Smooth muscle cell (in vitro differentiated cells): ENCODE measurements at regions not wholly inside any gene's neighbourhood (a gene's known extent, or its start where the extent isn't known, plus 50 kb on each side); places are given as distances from the start of the nearest gene placed in this dataset.

Source experiments
- DNase-seq: peaks from one replicate; lab custom pipeline; 2025; ENCODE audit not compliant: unreplicated experiment; lab: John Stamatoyannopoulos, UW
- H2AFZ ChIP-seq: fragments of 200-600 bp; sonication (generic); 2 replicates; pipeline ENCODE4 v1.6.0; 2016; ENCODE audit warnings: antibody characterized with exemption, low read depth, mild to moderate bottlenecking
- H3F3A ChIP-seq: fragments of 200-600 bp; sonication (generic); 2 replicates; pipeline ENCODE4 v1.6.0; 2017; ENCODE audit warnings: antibody characterized with exemption, low read depth
- H3K27ac ChIP-seq: fragments of 200-600 bp; sonication (generic); 2 replicates; pipeline ENCODE4 v1.5.1; 2016; ENCODE audit warnings: low read depth, mild to moderate bottlenecking
- H3K27me3 ChIP-seq: fragments of 200-600 bp; sonication (generic); 2 replicates; pipeline ENCODE4 v1.6.1; 2016; ENCODE audit warnings: low read depth, mild to moderate bottlenecking
- H3K36me3 ChIP-seq: fragments of 200-600 bp; sonication (generic); 2 replicates; pipeline ENCODE4 v1.5.1; 2016; ENCODE audit warnings: low read depth
- H3K4me1 ChIP-seq: fragments of 200-600 bp; sonication (generic); 2 replicates; pipeline ENCODE4 v1.5.1; 2016; ENCODE audit warnings: low read depth
- H3K4me2 ChIP-seq: fragments of 200-600 bp; sonication (generic); 2 replicates; pipeline ENCODE4 v1.6.0; 2016; ENCODE audit warnings: mild to moderate bottlenecking
- H3K4me3 ChIP-seq: fragments of 200-600 bp; sonication (generic); 2 replicates; pipeline ENCODE4 v1.5.1; 2016; ENCODE audit warnings: mild to moderate bottlenecking
- H3K79me2 ChIP-seq: fragments of 200-600 bp; sonication (generic); 2 replicates; pipeline ENCODE4 v1.6.0; 2016; ENCODE audit warnings: low read depth, mild to moderate bottlenecking
- H3K9ac ChIP-seq: fragments of 200-600 bp; sonication (generic); 2 replicates; pipeline ENCODE4 v1.6.0; 2016; ENCODE audit warnings: low read depth
- H3K9me3 ChIP-seq: fragments of 200-600 bp; sonication (generic); replicated peaks from 2 replicates; pipeline ENCODE4 v1.5.1; 2016; ENCODE audit warnings: low read depth
- H4K20me1 ChIP-seq: fragments of 200-600 bp; sonication (generic); 2 replicates; pipeline ENCODE4 v1.6.0; 2016; ENCODE audit warnings: low read depth
- CTCF ChIP-seq: fragments of 200-600 bp; sonication (generic); IDR thresholded peaks from 2 replicates; pipeline ENCODE4 v1.5.1; 2017; ENCODE audit warnings: borderline replicate concordance, mild to moderate bottlenecking, antibody characterized with exemption; ENCODE audit not compliant: insufficient read depth, poor library complexity, severe bottlenecking
- WGBS: methylation state at CpG from one replicate; pipeline ENCODE4 v1.1.7; 2016; ENCODE audit warnings: low lambda C conversion rate; 5-methylcytosine and 5-hydroxymethylcytosine counted together

- peak overlapping the region; percentile 2 for H2AFZ ChIP-seq
- DNase-seq: no peak
- peak overlapping the region; percentile 45 for H3K27ac ChIP-seq
- peak overlapping the region; percentile 28 for H3K4me2 ChIP-seq
- peaks cover 8% of the 10 kb centered on the region for H3K4me1 ChIP-seq
- no peak overlapping the region for H3K9ac ChIP-seq
- H3K36me3 ChIP-seq: no peaks in the 10 kb centered on the region
- no peaks in the 10 kb centered on the region for H3F3A ChIP-seq
- H3K27me3 ChIP-seq: no peaks in the 10 kb centered on the region
- no peak overlapping the region for H3K4me3 ChIP-seq
- H4K20me1 ChIP-seq: no peaks in the 10 kb centered on the region
- no peak for TF ChIP-seq CTCF
- H3K9me3 ChIP-seq: no peaks in the 10 kb centered on the region
- no peaks in the 10 kb centered on the region for H3K79me2 ChIP-seq
Measured at GRCh38 chr17:71068408-71068750, 899.0 kb downstream of the KCNJ2 start.

DNA sequence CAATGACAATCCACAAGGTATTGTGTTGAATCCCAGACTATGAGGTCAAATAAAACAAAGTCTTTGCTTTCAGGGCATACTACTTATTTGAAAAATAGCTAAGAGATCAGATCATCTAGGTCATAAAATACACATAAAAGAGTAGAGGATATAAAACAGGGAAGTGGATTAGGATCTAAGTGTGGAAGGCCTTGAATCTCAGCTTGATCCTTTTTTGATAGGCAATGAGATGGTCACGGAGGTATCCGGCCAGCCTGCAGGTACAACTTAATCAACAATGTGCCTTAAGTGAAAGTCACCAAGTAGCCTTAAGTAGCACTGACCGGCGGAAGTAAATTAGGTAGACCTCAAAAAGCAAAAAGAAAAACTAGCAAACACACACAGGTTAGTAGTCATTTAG lies 901.7 kb downstream of the KCNJ2 start:
- 97% methylated on average over 4 of the region's 4 CpGs for whole genome bisulfite sequencing
- peak overlapping the region; percentile 70 for H3K27ac ChIP-seq

DNA sequence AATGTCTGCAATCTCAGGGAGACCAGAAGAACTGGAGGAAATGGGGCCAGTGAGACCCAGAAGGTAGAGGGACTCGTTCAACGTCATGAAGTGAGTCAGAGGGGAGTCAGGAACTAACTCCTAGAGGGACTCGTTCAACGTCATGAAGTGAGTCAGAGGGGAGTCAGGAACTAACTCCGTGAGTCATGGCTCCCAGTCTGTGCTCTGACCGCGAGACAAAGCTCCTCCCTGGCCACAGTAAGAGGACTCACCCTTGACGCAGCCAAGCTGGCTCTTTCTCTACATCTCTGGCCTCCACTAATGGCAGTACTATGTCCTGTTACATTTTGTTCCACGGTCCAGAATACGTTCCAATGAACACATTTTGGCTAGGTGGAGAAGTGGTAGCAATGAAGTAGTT lies 902.5 kb downstream of the KCNJ2 start:
- Histone ChIP-seq H3K4me3 (no peak overlapping the region), H3K27ac (peak overlapping the region; percentile 92), H2AFZ (peak overlapping the region; percentile 73), H3K79me2 (no peaks in the 10 kb centered on the region), H3K9ac (peak overlapping the region; percentile 76), H3K4me1 (peaks cover 8% of the 10 kb centered on the region), H3K36me3 (no peaks in the 10 kb centered on the region), H3K27me3 (no peaks in the 10 kb centered on the region), H3K4me2 (peak overlapping the region; percentile 6), H3F3A (no peaks in the 10 kb centered on the region), H3K9me3 (no peaks in the 10 kb centered on the region), H4K20me1 (no peaks in the 10 kb centered on the region)
- TF ChIP-seq CTCF: no peak
- no peak for DNase-seq
- WGBS: 31% methylated on average over 10 of the region's 10 CpGs

More for the DNA sequence above, 901.7 kb downstream of the KCNJ2 start:
- Histone ChIP-seq H3K4me1 (peaks cover 8% of the 10 kb centered on the region), H3K36me3 (no peaks in the 10 kb centered on the region), H3F3A (no peaks in the 10 kb centered on the region), H3K27me3 (no peaks in the 10 kb centered on the region), H3K9ac (no peak overlapping the region), H4K20me1 (no peaks in the 10 kb centered on the region), H2AFZ (no peak overlapping the region), H3K4me2 (no peak overlapping the region), H3K9me3 (no peaks in the 10 kb centered on the region), H3K4me3 (no peak overlapping the region), H3K79me2 (no peaks in the 10 kb centered on the region)
- DNase-seq: no peak
- TF ChIP-seq CTCF: no peak

DNA sequence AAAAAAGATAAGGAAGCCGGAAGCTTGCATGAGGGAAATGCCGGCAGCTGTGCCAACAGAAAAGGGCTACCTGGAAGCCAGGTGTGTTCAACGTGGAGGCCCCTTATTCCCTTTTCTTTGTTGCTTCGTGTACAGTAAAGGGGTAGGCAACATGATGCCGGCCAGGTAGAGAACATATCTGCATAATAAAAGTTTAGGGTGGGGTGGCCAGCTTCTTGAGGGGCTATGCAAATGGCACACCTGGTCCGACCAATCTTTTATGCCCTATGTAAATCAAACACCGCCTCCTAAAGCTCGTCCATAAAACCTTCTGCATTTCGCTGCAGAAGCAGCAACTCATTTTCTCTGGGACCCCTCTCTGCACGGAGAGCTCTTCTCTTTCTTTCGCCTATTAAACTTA lies 911.6 kb downstream of the KCNJ2 start:
- Histone ChIP-seq H3K9me3 (no peaks in the 10 kb centered on the region), H3F3A (no peaks in the 10 kb centered on the region), H2AFZ (no peak overlapping the region), H3K9ac (no peak overlapping the region), H3K4me1 (no peaks in the 10 kb centered on the region), H4K20me1 (no peaks in the 10 kb centered on the region), H3K4me2 (no peak overlapping the region), H3K4me3 (no peak overlapping the region), H3K36me3 (no peaks in the 10 kb centered on the region), H3K27me3 (no peaks in the 10 kb centered on the region), H3K79me2 (no peaks in the 10 kb centered on the region), H3K27ac (no peak overlapping the region)
- 80% methylated on average over 11 of the region's 11 CpGs for WGBS
- TF ChIP-seq CTCF: no peak
- DNase-seq: no peak
